ENCODE measurements at regions not wholly inside any gene's neighbourhood (a gene's known extent, or its start where the extent isn't known, plus 50 kb on each side); places are given as distances from the start of the nearest gene placed in this dataset.
"Not testable (repeated sequence)": the region's sequence is repeated elsewhere in the genome, so short reads cannot be mapped to it uniquely, and the experiment has no call there.

GRCh38 chr4:3874028-3874415, 107.8 kb downstream of the ADRA2C start:
- H2BK5ac ChIP-seq (ENCODE audit: low read depth, low read length, poor library complexity) = no peak overlapping the region
- H4K8ac ChIP-seq (ENCODE audit: low read depth, low read length) = no peak overlapping the region
- no peak overlapping the region for H3K14ac ChIP-seq (ENCODE audit: low read length)
- H3K4me3 ChIP-seq (ENCODE audit: low read depth, low read length) = no peak overlapping the region
- H3K4me2 ChIP-seq (ENCODE audit: low read length) = no peak overlapping the region
- peaks cover 23% of the 10 kb centered on the region for H3K27me3 ChIP-seq (ENCODE audit: insufficient read depth, low read length)
- H3K4ac ChIP-seq (ENCODE audit: low read depth, low read length) = no peak overlapping the region
- no peak overlapping the region for H4K91ac ChIP-seq (ENCODE audit: low read depth, low read length)
- H2BK12ac ChIP-seq (ENCODE audit: low read length) = no peak overlapping the region
- no peaks in the 10 kb centered on the region for H3K79me1 ChIP-seq (ENCODE audit: low read length)
- no peak overlapping the region for H4K12ac ChIP-seq (ENCODE audit: low read depth, low read length)
- H3K4me1 ChIP-seq (ENCODE audit: control insufficient read depth in 1 of 2, insufficient read depth in 2 of 2, low read length in 2 of 2) = peaks cover 0 to 3% of the 10 kb centered on the region in 2 experiments
- H3K9me3 ChIP-seq (ENCODE audit: insufficient read depth, low read depth, low read length) = no peaks in the 10 kb centered on the region
- DNase-seq = no peak
- no peak overlapping the region for H3K18ac ChIP-seq (ENCODE audit: low read length)
- H2AFZ ChIP-seq (ENCODE audit: insufficient read depth, low read length, poor library complexity) = no peak overlapping the region
- no peak overlapping the region for H2BK120ac ChIP-seq (ENCODE audit: insufficient read depth, low read length, poor library complexity)
- H3K23ac ChIP-seq (ENCODE audit: low read length) = no peak overlapping the region
- no peak overlapping the region for H3K27ac ChIP-seq (ENCODE audit: low read depth, low read length)
- no CpG with 5 or more reads among the region's 16 CpGs for whole genome bisulfite sequencing (ENCODE audit: extremely low coverage, insufficient coverage, insufficient read length)
- no peaks in the 10 kb centered on the region for H3K36me3 ChIP-seq (ENCODE audit: control insufficient read depth in 1 of 2, insufficient read depth in 2 of 2, low read length in 2 of 2)
- no peaks in the 10 kb centered on the region for H3K79me2 ChIP-seq (ENCODE audit: control insufficient read depth, insufficient read depth, low read length, poor library complexity)
- H2AK5ac ChIP-seq (ENCODE audit: low read length) = no peak overlapping the region
- H3K9ac ChIP-seq (ENCODE audit: low read length) = no peak overlapping the region

GRCh38 chr4:3874525-3875110, 108.4 kb downstream of the ADRA2C start:
- Histone ChIP-seq H3K79me2 (ENCODE audit: control insufficient read depth, insufficient read depth, low read length, poor library complexity) (no peaks in the 10 kb centered on the region), H3K4me1 (ENCODE audit: control insufficient read depth in 1 of 2, insufficient read depth in 2 of 2, low read length in 2 of 2) (peaks cover 0 to 3% of the 10 kb centered on the region in 2 experiments), H3K79me1 (ENCODE audit: low read length) (no peaks in the 10 kb centered on the region)

DNA sequence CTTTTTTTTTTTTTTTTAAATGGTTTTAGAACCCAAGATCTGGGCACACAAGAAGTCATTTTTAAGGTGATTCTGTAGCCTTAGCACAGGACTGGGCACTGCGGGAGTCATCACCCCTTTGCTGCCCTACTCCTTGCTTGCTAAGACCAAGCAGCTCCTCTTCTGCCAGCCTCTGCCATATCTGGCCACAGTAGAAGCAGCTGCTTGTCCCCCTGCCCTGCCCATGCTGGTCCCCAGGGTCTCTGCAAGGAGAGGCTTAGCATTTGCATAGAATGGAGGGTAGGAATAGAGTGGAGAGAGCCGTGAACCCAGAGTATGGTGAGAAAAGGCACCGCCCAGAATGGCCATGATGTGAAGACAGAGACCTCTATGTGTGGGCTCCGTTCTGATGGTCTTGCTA, 109.3 kb downstream of the ADRA2C start:
- Histone ChIP-seq H2BK5ac (ENCODE audit: low read depth, low read length, poor library complexity) (no peak overlapping the region), H4K91ac (ENCODE audit: low read depth, low read length) (no peak overlapping the region), H3K14ac (ENCODE audit: low read length) (no peak overlapping the region), H3K27me3 (ENCODE audit: insufficient read depth, low read length) (peaks cover 23% of the 10 kb centered on the region), H3K79me2 (ENCODE audit: control insufficient read depth, insufficient read depth, low read length, poor library complexity) (no peaks in the 10 kb centered on the region), H3K4me2 (ENCODE audit: low read length) (no peak overlapping the region), H2AK5ac (ENCODE audit: low read length) (no peak overlapping the region), H3K4me1 (ENCODE audit: control insufficient read depth in 1 of 2, insufficient read depth in 2 of 2, low read length in 2 of 2) (peaks cover 0 to 3% of the 10 kb centered on the region in 2 experiments), H4K8ac (ENCODE audit: low read depth, low read length) (no peak overlapping the region), H3K9ac (ENCODE audit: low read length) (no peak overlapping the region), H3K4ac (ENCODE audit: low read depth, low read length) (no peak overlapping the region), H3K27ac (ENCODE audit: low read depth, low read length) (no peak overlapping the region), H3K36me3 (ENCODE audit: control insufficient read depth in 1 of 2, insufficient read depth in 2 of 2, low read length in 2 of 2) (no peaks in the 10 kb centered on the region), H2AFZ (ENCODE audit: insufficient read depth, low read length, poor library complexity) (no peak overlapping the region), H3K23ac (ENCODE audit: low read length) (no peak overlapping the region), H3K79me1 (ENCODE audit: low read length) (no peaks in the 10 kb centered on the region), H2BK12ac (ENCODE audit: low read length) (no peak overlapping the region), H4K12ac (ENCODE audit: low read depth, low read length) (no peak overlapping the region), H3K9me3 (ENCODE audit: insufficient read depth, low read depth, low read length) (no peaks in the 10 kb centered on the region), H3K18ac (ENCODE audit: low read length) (no peak overlapping the region), H2BK120ac (ENCODE audit: insufficient read depth, low read length, poor library complexity) (no peak overlapping the region), H3K4me3 (ENCODE audit: low read depth, low read length) (no peak overlapping the region)
- DNase-seq = no peak
- no CpG with 5 or more reads among the region's 4 CpGs for WGBS (ENCODE audit: extremely low coverage, insufficient coverage, insufficient read length)

More at GRCh38 chr4:3874525-3875110, 108.4 kb downstream of the ADRA2C start:
- Histone ChIP-seq H3K9me3 (ENCODE audit: insufficient read depth, low read depth, low read length) (no peaks in the 10 kb centered on the region), H3K36me3 (ENCODE audit: control insufficient read depth in 1 of 2, insufficient read depth in 2 of 2, low read length in 2 of 2) (no peaks in the 10 kb centered on the region), H2BK12ac (ENCODE audit: low read length) (no peak overlapping the region), H3K4me3 (ENCODE audit: low read depth, low read length) (no peak overlapping the region), H3K18ac (ENCODE audit: low read length) (no peak overlapping the region), H3K14ac (ENCODE audit: low read length) (no peak overlapping the region), H2BK5ac (ENCODE audit: low read depth, low read length, poor library complexity) (no peak overlapping the region), H4K8ac (ENCODE audit: low read depth, low read length) (no peak overlapping the region), H2AK5ac (ENCODE audit: low read length) (no peak overlapping the region), H3K27me3 (ENCODE audit: insufficient read depth, low read length) (peaks cover 23% of the 10 kb centered on the region), H3K9ac (ENCODE audit: low read length) (no peak overlapping the region), H4K12ac (ENCODE audit: low read depth, low read length) (no peak overlapping the region), H3K23ac (ENCODE audit: low read length) (no peak overlapping the region), H3K4me2 (ENCODE audit: low read length) (no peak overlapping the region), H3K4ac (ENCODE audit: low read depth, low read length) (no peak overlapping the region), H3K27ac (ENCODE audit: low read depth, low read length) (no peak overlapping the region), H2BK120ac (ENCODE audit: insufficient read depth, low read length, poor library complexity) (no peak overlapping the region), H2AFZ (ENCODE audit: insufficient read depth, low read length, poor library complexity) (no peak overlapping the region), H4K91ac (ENCODE audit: low read depth, low read length) (no peak overlapping the region)
- WGBS (ENCODE audit: extremely low coverage, insufficient coverage, insufficient read length) = no CpG with 5 or more reads among the region's 11 CpGs
- DNase-seq = no peak

- H2BK5ac ChIP-seq (ENCODE audit: low read depth, low read length, poor library complexity); H3K79me1 ChIP-seq (ENCODE audit: low read length); H3K9me3 ChIP-seq (ENCODE audit: insufficient read depth, low read depth, low read length); H4K91ac ChIP-seq (ENCODE audit: low read depth, low read length); H2BK120ac ChIP-seq (ENCODE audit: insufficient read depth, low read length, poor library complexity); H3K4me3 ChIP-seq (ENCODE audit: low read depth, low read length); H3K18ac ChIP-seq (ENCODE audit: low read length); H3K23ac ChIP-seq (ENCODE audit: low read length); H2BK12ac ChIP-seq (ENCODE audit: low read length); H3K14ac ChIP-seq (ENCODE audit: low read length); H3K27ac ChIP-seq (ENCODE audit: low read depth, low read length); H3K9ac ChIP-seq (ENCODE audit: low read length); DNase-seq; H2AK5ac ChIP-seq (ENCODE audit: low read length); H3K4me1 ChIP-seq (ENCODE audit: control insufficient read depth in 1 of 2, insufficient read depth in 2 of 2, low read length in 2 of 2); H3K36me3 ChIP-seq (ENCODE audit: control insufficient read depth in 1 of 2, insufficient read depth in 2 of 2, low read length in 2 of 2); H4K12ac ChIP-seq (ENCODE audit: low read depth, low read length); H3K79me2 ChIP-seq (ENCODE audit: control insufficient read depth, insufficient read depth, low read length, poor library complexity); H3K4ac ChIP-seq (ENCODE audit: low read depth, low read length); H4K8ac ChIP-seq (ENCODE audit: low read depth, low read length); H2AFZ ChIP-seq (ENCODE audit: insufficient read depth, low read length, poor library complexity); H3K4me2 ChIP-seq (ENCODE audit: low read length): not testable (repeated sequence)
- WGBS (ENCODE audit: extremely low coverage, insufficient coverage, insufficient read length) = no CpG with 5 or more reads among the region's 24 CpGs
- peaks cover 17% of the 10 kb centered on the region for H3K27me3 ChIP-seq (ENCODE audit: insufficient read depth, low read length)
Observed at GRCh38 chr4:3876057-3876845, 110.1 kb downstream of the ADRA2C start.

Data from trophoblast cell (in vitro differentiated cells and primary cell).